ES-I3 (cell line): ENCODE measurements at regions not wholly inside any gene's neighbourhood (a gene's known extent, or its start where the extent isn't known, plus 50 kb on each side); places are given as distances from the start of the nearest gene placed in this dataset.

Source experiments
- H3K36me3 ChIP-seq: 2 replicates; pipeline ENCODE4 v1.6.1; 2013; ENCODE audit warnings: mild to moderate bottlenecking, low read length, control low read depth, moderate library complexity; ENCODE audit not compliant: insufficient read depth
- H3K4me1 ChIP-seq: 2 replicates; pipeline ENCODE4 v1.6.1; 2013; ENCODE audit warnings: mild to moderate bottlenecking, control low read depth, low read length; ENCODE audit not compliant: insufficient read depth
- H3K9ac ChIP-seq: 2 replicates; pipeline ENCODE4 v1.6.1; 2013; ENCODE audit warnings: low read depth, mild to moderate bottlenecking, low read length, moderate library complexity
- H3K9me3 ChIP-seq: 2 replicates; pipeline ENCODE4 v1.6.1; 2013; ENCODE audit warnings: mild to moderate bottlenecking, low read length, moderate library complexity; ENCODE audit not compliant: control insufficient read depth, insufficient read depth

DNA sequence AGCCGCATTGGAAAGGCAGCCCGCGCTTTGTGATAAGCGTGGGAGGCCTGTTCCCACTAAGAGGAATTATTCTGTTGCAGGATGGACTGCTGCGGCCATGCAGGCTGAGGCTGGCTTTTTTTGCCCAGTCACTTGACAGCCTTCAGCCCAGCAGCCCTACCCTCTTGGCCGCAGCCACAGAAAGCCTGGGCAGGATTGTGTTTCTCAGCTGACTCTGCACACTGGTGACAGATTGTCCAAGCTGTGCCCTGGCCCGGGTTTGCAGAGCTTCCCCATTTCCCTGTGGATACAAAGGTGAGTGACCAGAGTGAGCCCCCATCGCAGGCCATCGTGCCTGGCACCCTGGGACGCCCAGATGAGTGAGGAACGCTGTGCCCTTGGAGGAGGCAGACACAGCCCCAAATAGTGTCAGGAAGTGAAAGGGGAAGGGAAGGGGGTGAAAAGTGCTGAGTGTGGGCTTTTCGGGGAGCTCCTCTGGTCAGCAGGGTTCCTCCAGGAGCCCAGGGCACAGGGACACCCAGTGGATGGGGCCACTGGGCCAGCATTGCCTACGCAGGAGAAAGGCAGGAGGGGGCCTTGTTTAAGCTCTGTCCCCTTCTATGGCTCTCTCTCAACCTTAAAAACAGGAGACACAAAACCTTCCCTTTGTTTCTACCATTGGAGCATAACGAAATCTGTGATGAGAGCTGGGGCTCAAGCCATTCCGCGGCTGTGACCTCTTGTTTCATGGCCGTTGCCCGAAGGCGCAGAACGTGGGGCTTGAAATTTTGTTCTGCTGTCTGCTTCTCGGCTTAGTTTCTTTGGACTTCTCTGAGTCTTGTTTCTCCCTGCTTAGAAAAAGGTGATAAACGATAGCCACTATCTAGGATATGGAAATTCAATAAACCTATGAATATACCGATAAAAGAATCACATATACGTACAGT, 91.5 kb upstream of the MEF2A start:
- no peaks in the 10 kb centered on the region for H3K36me3 ChIP-seq
- H3K9me3 ChIP-seq = no peaks in the 10 kb centered on the region
- H3K9ac ChIP-seq = no peak overlapping the region
- no peaks in the 10 kb centered on the region for H3K4me1 ChIP-seq

DNA sequence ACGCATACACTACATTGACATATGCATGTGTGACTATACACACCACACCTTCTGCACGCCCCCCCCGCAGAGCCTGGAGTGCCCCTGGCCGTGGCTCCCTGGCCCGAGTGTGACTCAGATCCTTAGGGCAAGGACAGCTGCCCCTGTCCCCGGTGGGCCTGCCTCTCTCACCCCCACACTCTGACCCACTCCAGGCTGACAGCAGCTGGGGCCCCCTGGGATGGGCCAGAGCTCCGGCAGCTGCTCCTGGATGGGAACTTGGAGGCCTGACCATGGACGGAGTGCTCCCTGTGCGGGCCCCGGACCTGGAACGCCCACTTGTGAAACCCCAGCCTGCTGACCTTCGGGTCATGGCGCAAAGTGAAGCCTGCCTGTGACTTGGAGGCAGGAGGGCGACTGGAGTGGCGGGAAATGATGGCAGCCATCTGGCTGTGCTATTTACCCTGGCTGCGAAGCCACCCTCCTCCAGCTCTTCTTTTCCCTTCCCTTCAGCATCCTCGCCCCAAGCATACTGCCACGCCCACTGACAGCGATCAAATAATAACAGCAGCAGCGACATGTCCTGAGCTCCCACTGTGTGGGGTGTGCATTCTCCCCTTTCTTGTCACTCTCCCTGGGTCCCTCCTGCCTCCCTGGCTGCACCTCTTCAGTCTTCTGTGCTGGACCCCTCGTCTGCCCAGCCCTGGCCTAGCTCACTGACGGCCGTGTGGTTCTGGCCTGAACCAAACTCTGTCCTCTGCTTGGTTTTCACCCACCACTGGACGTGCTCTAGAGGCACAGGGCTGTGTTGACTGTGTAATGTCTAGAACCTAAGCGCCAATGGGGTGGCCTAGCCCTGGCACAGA, 90.7 kb upstream of the MEF2A start:
- H3K9ac ChIP-seq = no peak overlapping the region
- no peaks in the 10 kb centered on the region for H3K9me3 ChIP-seq
- no peaks in the 10 kb centered on the region for H3K36me3 ChIP-seq
- no peaks in the 10 kb centered on the region for H3K4me1 ChIP-seq

DNA sequence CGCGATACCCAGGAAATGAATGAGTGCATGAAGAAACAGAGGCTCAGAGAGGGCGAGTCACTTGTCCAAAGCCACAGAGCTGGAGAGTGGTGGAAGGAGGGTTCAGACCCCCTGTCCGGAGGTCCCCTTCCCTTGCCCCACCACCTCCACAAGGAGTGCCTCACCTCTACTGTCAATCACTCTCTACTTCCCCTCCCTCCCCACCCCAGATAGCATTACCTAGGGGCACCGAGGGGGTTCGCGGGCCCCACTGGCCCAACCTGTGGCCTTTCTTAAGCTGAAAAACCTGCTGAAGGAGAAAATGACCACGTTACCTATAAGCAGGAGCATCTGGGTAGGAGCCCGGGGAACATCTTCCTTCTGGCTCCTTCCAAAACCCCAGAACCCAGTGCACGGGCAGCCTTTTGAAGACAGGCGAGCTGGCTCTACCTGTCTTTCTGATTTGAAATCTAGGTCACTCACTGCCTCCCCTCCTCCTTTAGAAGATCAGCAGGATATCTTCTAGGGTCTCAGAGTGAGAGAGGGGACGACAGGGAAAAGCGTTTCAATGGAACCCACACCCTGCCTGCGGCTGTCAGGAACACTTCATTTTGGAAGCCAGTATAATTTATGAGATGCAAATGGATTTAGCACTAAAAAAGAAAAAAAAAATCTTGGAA, 89.9 kb upstream of the MEF2A start:
- H3K9me3 ChIP-seq = no peaks in the 10 kb centered on the region
- H3K4me1 ChIP-seq = no peaks in the 10 kb centered on the region
- H3K36me3 ChIP-seq = no peaks in the 10 kb centered on the region
- H3K9ac ChIP-seq = no peak overlapping the region

DNA sequence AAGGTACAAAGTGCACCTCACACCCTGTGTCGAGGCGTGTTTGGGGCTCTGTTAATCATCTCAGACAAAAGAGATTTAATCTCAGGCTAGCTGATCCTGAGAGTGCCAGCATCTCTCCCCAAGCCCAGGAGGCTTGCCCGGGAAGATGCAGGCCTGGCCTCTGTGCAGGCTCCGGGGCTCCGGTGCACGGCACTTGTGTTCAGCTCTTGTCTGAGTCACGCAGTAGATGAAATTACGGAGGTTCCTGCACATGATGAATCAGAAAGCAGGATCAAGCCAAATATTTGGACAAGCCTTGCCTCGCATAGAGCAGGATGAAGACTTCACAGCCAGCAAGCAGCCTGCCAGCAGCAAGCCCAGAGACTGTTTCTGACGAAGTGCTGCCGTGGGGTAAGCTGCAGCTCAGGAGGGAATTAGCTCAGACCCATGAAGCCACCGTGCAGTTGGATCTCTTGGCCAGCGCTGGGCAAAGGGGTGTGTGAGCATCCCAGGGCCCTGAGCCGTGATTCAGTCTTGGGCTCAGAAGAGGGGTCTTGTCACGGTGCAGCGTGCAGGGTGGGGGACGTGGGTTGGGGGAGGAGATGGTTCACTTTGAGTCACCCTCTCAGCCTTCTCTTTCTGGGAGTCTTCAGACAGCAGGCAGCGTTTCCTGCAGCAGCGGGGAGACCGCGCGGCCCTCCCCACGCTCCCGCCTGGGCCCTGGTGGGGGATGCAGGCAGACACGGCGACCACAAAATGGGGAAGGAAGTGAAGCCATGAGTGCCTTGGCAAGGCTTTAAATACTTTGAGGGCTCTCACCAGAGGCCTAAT, 89.2 kb upstream of the MEF2A start:
- Histone ChIP-seq H3K4me1 (no peaks in the 10 kb centered on the region), H3K9me3 (no peaks in the 10 kb centered on the region), H3K36me3 (no peaks in the 10 kb centered on the region), H3K9ac (no peak overlapping the region)

DNA sequence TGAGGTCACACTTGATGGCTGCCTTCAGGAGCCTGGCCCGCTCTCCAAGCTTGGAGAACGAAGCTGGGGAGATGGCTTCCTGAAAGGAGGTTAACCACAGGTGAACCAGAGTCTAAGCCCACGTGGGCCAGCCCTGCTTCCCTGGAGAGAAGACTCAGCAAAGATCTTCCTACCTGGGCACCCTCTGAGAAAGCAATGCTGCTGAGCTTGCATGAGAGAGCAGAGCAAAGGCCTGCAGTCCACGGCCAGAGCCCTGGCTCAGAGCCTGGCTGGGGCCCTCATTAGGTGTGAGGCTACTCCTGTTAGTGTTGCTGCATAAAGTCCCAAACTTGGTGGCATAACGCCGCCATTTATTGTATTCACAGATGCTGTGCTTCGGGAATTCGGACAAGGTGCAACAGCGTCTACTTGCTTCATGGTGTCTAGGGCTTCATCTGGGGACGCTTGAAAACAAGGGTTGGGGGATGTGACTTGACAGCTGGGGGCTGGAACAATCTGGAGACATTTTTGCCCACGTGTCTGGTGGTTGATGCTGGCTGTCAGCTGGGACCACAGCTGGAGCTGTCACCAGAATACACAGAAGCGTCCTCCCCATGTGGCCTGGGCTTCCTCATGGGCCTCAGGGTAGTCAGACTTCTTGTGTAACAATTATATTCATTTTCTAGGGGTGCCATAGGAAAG, 87.9 kb upstream of the MEF2A start:
- no peak overlapping the region for H3K9ac ChIP-seq

DNA sequence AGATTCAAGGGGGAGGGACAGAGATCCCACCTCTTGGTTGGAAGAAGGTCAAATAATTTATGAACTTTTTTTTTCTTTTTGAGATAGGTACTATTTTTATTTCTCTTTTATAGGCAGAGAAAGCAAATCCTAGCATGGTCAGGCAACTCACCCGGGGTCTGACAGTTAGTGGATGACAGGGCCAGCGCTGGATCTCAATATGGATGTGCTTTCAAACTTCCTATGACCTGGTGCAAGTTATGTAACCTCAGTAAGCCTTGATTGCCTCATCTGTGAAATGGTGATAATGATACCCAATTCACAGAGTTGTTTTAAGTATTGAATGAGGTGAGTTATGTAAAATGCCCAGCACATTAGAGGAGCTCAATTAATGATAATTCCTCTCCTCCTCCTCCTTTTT, 86.8 kb upstream of the MEF2A start:
- no peak overlapping the region for H3K9ac ChIP-seq
- H3K9me3 ChIP-seq = no peaks in the 10 kb centered on the region
- no peaks in the 10 kb centered on the region for H3K4me1 ChIP-seq
- H3K36me3 ChIP-seq = no peaks in the 10 kb centered on the region

More for the DNA sequence above, 87.9 kb upstream of the MEF2A start:
- Histone ChIP-seq H3K36me3 (no peaks in the 10 kb centered on the region), H3K4me1 (no peaks in the 10 kb centered on the region), H3K9me3 (no peaks in the 10 kb centered on the region)

DNA sequence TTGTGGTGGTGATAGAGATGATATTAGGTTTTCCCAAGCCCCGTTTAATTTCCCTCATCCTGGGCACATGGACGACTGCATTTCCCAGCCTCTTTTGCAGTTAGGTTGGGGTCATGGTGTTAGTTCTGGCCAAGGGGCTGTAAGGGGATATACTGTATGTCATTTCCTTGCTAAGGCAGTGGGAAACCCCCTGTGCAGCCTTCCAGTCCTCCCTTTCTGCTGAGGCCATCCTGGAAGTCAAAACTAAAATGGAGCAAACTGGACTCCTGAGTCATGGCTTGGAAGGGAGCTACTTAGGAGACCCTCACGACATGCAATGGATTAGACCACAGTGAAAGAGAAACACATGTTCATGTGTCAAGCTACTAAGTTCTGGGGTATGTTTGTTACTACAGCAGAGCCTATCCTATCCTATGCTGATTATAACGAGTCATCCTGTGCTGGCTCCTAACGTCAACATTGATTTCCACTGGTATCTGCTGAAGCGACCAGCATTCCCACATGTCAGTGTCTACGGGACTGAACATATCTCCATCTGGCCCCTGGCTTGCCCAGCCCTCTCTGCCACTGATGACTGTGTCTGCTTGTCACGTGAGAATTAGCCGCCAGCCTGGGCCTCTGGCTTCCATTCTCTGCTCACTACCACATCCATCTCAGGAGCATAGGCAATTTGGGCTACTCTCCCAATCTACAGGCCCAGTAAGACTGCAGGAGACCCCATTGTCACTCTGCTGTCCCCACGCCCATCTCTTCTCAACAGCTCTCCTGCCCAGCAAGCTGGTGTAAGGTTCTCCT, 85.6 kb upstream of the MEF2A start:
- Histone ChIP-seq H3K36me3 (no peaks in the 10 kb centered on the region), H3K4me1 (0 out of 2 replicates have a peak, but pooled peaks cover 2% of the 10 kb centered on the region), H3K9me3 (no peaks in the 10 kb centered on the region), H3K9ac (no peak overlapping the region)

DNA sequence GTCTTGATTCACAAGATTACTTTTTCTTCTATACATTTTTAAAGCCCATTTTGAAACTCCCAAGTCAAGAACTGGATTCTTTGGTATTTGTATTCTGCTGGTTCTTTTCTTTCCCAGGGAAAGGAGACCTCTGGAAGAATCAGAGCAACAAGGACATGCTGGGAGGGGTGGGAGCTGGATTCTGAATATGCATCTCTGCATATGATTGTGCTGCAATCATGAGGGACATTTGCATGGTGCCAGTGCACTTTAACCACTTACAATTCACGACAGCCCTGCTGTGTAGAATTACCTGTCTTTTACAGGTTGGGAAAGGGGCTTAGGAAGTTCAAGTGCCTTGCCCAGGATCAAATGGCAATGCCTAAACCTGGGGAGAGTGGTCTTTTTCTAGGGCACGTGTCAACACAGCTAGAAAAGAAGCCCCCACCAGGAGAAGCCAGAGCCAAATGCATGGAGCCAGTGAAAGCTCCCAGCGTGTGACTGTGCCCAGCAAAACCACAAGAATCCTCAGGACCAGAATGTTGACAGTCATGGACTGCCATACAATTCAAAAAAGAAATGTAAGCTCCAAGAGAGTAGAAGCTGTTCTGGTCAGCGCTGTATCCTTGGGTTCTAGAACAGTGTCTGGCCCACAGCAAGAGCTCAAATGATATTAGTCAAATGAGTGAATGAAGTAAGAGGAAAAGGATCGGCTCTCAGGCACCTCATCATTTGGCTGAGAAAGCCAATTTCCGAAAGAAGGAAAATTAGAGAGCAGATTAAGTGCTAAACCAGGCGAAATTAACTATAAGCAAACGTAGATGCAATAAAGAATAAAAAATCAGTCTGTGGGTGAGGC, 84.5 kb upstream of the MEF2A start:
- H3K9me3 ChIP-seq = no peaks in the 10 kb centered on the region
- no peaks in the 10 kb centered on the region for H3K36me3 ChIP-seq
- H3K9ac ChIP-seq = no peak overlapping the region
- 0 out of 2 replicates have a peak, but pooled peaks cover 7% of the 10 kb centered on the region for H3K4me1 ChIP-seq

DNA sequence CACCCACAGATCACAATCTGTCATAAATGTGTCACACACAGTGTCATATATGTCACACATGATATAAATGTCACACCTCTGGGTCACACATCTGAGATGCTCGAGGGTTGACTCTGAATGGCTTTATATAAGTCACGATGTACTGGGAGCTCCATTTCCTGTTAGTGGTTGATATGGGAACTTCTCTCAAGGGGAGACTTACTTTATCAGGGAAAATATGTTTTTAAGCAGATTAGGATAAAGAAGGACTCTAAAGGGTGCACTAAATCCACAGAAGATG, 83.9 kb upstream of the MEF2A start:
- Histone ChIP-seq H3K9me3 (no peaks in the 10 kb centered on the region), H3K36me3 (no peaks in the 10 kb centered on the region), H3K4me1 (peaks cover 7% of the 10 kb centered on the region; the same call in 1 of the 2 replicates), H3K9ac (no peak overlapping the region)

DNA sequence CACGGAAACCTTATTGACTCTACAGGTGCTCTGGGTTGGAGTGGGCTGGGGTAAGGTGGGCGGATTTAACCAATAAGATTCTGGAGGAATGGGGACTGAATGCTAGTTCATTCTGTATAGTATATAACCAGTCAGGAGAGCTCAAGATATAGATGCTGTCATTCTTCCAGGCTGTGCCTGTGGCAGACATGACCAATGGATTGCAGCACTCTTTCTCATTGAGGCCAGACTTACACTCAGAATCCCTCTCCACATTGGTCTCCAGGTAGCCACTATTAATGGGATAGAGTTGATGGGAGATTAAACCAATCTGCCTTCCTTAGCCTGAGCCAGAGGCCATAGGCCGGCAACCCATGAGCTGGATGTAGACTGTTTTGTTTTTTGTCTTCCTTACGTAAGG, 82.8 kb upstream of the MEF2A start:
- H3K4me1 ChIP-seq = peaks cover 7% of the 10 kb centered on the region; the same call in 1 of the 2 replicates
- H3K36me3 ChIP-seq = no peaks in the 10 kb centered on the region

DNA sequence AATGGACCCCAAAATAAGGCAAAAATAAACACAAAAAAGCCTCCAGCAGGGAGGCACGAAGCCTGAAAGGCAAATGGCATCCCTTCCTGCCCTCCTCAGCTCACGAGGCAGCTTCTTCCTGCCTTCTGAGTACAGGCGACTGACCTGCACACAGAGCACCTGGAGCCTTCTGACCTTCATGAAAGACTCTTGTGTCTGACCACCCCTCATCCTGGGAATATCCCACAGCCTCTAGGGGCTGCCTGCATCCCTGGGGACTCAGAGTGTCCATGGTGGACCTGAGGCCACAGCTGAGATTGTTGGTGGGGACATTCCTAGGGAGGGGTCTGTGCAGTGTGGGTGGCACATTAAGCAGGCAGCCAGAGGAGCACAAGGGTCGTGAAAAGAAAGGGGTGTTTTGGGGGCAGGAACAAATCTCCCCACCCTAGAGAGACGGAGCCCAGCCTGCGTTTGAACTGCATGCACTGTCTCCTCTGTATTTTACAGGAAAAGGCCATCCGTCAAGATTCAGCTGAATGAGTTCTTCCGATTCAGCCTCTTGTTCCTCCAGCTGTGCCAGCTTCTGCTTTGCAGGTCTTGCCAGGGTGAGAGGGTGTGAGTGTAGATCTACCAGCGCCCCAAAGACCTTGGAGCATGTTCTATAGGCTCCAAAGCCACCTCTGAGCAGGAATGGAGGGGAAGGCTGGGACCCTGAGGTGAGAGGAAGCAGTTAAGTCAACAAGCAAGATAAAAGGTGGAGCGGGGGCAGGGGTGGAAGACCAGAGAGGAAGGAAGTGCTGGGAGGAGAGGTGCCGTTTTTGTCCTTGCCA, 80.4 kb upstream of the MEF2A start:
- no peaks in the 10 kb centered on the region for H3K9me3 ChIP-seq
- H3K36me3 ChIP-seq = no peaks in the 10 kb centered on the region
- H3K4me1 ChIP-seq = peaks cover 7% of the 10 kb centered on the region; the same call in 1 of the 2 replicates
- no peak overlapping the region; the same call in 1 of the 2 replicates for H3K9ac ChIP-seq

More for the DNA sequence above, 82.8 kb upstream of the MEF2A start:
- Histone ChIP-seq H3K9me3 (no peaks in the 10 kb centered on the region), H3K9ac (no peak overlapping the region)
